ENCODE measurements at regions not wholly inside any gene's neighbourhood (a gene's known extent, or its start where the extent isn't known, plus 50 kb on each side); places are given as distances from the start of the nearest gene placed in this dataset.
"Not testable (repeated sequence)": the region's sequence is repeated elsewhere in the genome, so short reads cannot be mapped to it uniquely, and the experiment has no call there.

DNA sequence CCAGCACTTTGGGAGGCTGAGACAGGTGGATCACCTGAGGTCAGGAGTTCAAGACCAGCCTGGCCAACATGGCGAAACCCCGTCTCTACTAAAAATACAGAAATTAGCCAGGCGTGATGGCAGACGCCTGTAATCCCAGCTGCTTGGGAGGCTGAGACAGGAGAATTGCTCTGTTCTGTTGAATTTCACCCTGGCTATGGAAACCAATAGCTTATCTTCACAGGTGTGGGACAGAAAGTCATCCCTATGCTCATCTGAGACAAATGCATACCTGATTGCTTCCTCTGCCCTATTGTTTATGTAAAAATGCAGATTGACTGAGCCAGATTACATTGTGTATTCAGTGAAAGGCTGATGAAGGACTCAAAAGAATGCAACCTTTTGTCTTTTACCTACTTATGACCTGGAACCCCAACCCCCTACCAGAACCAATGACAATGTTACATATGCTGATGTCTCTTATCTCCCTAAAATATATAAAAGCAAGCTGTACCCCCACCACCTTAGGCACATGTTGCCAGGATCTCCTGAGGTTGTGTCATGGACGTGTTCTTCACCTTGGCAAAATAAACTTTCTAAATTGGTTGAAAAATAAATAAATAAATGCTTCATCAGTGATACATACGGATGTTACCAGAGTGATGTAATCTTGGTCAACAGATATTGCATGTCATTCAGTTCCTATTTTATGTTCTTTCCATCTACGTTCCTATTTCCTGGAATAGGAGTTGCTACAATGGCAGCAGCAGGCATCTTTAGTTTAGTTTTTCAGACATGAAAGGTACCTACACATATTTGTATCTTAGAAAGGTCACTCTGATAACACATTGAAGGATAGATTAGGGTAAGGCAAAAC, 189.4 kb upstream of the SLC38A2 start:
- not testable (repeated sequence) for TF ChIP-seq POLR2AphosphoS5 (IDR thresholded peaks at IDR 0.05)
- TF ChIP-seq, protein P1, sequence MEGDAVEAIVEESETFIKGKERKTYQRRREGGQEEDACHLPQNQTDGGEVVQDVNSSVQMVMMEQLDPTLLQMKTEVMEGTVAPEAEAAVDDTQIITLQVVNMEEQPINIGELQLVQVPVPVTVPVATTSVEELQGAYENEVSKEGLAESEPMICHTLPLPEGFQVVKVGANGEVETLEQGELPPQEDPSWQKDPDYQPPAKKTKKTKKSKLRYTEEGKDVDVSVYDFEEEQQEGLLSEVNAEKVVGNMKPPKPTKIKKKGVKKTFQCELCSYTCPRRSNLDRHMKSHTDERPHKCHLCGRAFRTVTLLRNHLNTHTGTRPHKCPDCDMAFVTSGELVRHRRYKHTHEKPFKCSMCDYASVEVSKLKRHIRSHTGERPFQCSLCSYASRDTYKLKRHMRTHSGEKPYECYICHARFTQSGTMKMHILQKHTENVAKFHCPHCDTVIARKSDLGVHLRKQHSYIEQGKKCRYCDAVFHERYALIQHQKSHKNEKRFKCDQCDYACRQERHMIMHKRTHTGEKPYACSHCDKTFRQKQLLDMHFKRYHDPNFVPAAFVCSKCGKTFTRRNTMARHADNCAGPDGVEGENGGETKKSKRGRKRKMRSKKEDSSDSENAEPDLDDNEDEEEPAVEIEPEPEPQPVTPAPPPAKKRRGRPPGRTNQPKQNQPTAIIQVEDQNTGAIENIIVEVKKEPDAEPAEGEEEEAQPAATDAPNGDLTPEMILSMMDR (IDR thresholded peaks at IDR 0.05) = not testable (repeated sequence)
